ENCODE measurements at regions not wholly inside any gene's neighbourhood (a gene's known extent, or its start where the extent isn't known, plus 50 kb on each side); places are given as distances from the start of the nearest gene placed in this dataset.

- no peak for TF ChIP-seq GATA2 (IDR thresholded peaks at IDR 0.05; ENCODE audit: low read depth, low read length)
- no peak for TF ChIP-seq GATA3 (IDR thresholded peaks at IDR 0.05; ENCODE audit: low read depth, low read length)
Measured at GRCh38 chr10:53396876-53397275, 624.3 kb upstream of the MBL2 start.
